ENCODE measurements at regions not wholly inside any gene's neighbourhood (a gene's known extent, or its start where the extent isn't known, plus 50 kb on each side); places are given as distances from the start of the nearest gene placed in this dataset.

- POLR2A ChIA-PET: no interaction called here
- Histone ChIP-seq H3K27ac (ENCODE audit: extremely low read depth, low read depth, low read length) (no peak overlapping the region), H3K4me3 (ENCODE audit: low read depth, low read length) (no peak overlapping the region), H3K36me3 (ENCODE audit: control insufficient read depth in 2 of 2, insufficient read depth in 1 of 2, low read length in 2 of 2) (no peaks in the 10 kb centered on the region), H3K9me3 (ENCODE audit: control insufficient read depth, insufficient read depth, low read depth, low read length) (no peaks in the 10 kb centered on the region), H3K4me1 (ENCODE audit: control insufficient read depth, insufficient read depth, low read length) (no peaks in the 10 kb centered on the region)
- CTCF ChIA-PET: no interaction called here
- TF ChIP-seq ZNF26 (tag by site-specific recombination; IDR thresholded peaks at IDR 0.05) (no peak), EGR2 (tag by site-specific recombination; IDR thresholded peaks at IDR 0.05; ENCODE audit: low read depth) (no peak), ZNF544 (tag by site-specific recombination; IDR thresholded peaks at IDR 0.05) (no peak), ZNF280D (tag by site-specific recombination; IDR thresholded peaks at IDR 0.05) (no peak), KLF17 (tag by site-specific recombination; IDR thresholded peaks at IDR 0.05) (no peak)
- TF ChIP-seq, protein P1, sequence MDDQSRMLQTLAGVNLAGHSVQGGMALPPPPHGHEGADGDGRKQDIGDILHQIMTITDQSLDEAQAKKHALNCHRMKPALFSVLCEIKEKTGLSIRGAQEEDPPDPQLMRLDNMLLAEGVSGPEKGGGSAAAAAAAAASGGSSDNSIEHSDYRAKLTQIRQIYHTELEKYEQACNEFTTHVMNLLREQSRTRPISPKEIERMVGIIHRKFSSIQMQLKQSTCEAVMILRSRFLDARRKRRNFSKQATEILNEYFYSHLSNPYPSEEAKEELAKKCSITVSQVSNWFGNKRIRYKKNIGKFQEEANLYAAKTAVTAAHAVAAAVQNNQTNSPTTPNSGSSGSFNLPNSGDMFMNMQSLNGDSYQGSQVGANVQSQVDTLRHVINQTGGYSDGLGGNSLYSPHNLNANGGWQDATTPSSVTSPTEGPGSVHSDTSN (CRISPR knock-in tag; IDR thresholded peaks at IDR 0.05): no peak
These were observed 98.3 kb downstream of the BACH1 start for GRCh38 chr21:29396951-29397455.

- no peaks in the 10 kb centered on the region for H3K9me3 ChIP-seq (ENCODE audit: control insufficient read depth, insufficient read depth, low read depth, low read length)
- no peaks in the 10 kb centered on the region for H3K4me1 ChIP-seq (ENCODE audit: control insufficient read depth, insufficient read depth, low read length)
- no peak overlapping the region for H3K4me3 ChIP-seq (ENCODE audit: low read depth, low read length)
- ChIA-PET CTCF (interaction anchor here (1.4 kb wide), 1 partner anchor 27 kb away, joined by 3 read pairs; no protein-coding TSS in a partner anchor), POLR2A (no interaction called here)
- TF ChIP-seq ZNF354C (tag by site-specific recombination; IDR thresholded peaks at IDR 0.05; ENCODE audit: borderline replicate concordance, low read depth): no peak
- TF ChIP-seq ZNF16 (tag by site-specific recombination; IDR thresholded peaks at IDR 0.05; ENCODE audit: low read depth): no peak
- TF ChIP-seq ZNF2 (tag by site-specific recombination; IDR thresholded peaks at IDR 0.05): no peak
- no peak for TF ChIP-seq ZNF510 (tag by site-specific recombination; IDR thresholded peaks at IDR 0.05; ENCODE audit: insufficient replicate concordance)
- TF ChIP-seq ZNF837 (tag by site-specific recombination; IDR thresholded peaks at IDR 0.05): no peak
- no peak for TF ChIP-seq ZFP3 (tag by site-specific recombination; IDR thresholded peaks at IDR 0.05; ENCODE audit: low read depth)
- no peak for TF ChIP-seq ZBTB49 (tag by site-specific recombination; IDR thresholded peaks at IDR 0.05; ENCODE audit: low read depth)
- no peak for TF ChIP-seq ZNF416 (tag by site-specific recombination; IDR thresholded peaks at IDR 0.05)
- TF ChIP-seq, protein P2, sequence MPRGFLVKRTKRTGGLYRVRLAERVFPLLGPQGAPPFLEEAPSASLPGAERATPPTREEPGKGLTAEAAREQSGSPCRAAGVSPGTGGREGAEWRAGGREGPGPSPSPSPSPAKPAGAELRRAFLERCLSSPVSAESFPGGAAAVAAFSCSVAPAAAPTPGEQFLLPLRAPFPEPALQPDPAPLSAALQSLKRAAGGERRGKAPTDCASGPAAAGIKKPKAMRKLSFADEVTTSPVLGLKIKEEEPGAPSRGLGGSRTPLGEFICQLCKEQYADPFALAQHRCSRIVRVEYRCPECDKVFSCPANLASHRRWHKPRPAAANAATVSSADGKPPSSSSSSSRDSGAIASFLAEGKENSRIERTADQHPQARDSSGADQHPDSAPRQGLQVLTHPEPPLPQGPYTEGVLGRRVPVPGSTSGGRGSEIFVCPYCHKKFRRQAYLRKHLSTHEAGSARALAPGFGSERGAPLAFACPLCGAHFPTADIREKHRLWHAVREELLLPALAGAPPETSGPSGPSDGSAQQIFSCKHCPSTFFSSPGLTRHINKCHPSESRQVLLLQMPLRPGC (tag by site-specific recombination; IDR thresholded peaks at IDR 0.05): no peak
- H3K36me3 ChIP-seq (ENCODE audit: control insufficient read depth in 2 of 2, insufficient read depth in 1 of 2, low read length in 2 of 2): no peaks in the 10 kb centered on the region
- H3K27ac ChIP-seq (ENCODE audit: extremely low read depth, low read depth, low read length): no peak overlapping the region
These were observed 104.6 kb downstream of the BACH1 start for GRCh38 chr21:29403301-29403700.

Measured in HEK293 (cell line).